GM10266 (cell line): ENCODE measurements at regions not wholly inside any gene's neighbourhood (a gene's known extent, or its start where the extent isn't known, plus 50 kb on each side); places are given as distances from the start of the nearest gene placed in this dataset.

ENCODE experiments used
- DNase-seq: peaks from one replicate; pipeline ENCODE4 v3.0.0; 2012; ENCODE audit errors: extremely low spot score
- CTCF ChIP-seq: IDR thresholded peaks from 2 replicates; pipeline ENCODE4 v1.5.1; 2012; ENCODE audit warnings: mild to moderate bottlenecking, low read depth; ENCODE audit not compliant: control insufficient read depth, insufficient read depth; ENCODE audit errors: missing control alignments

GRCh38 chr11:130551388-130551787, 102.9 kb downstream of the ADAMTS15 start:
- no peak for TF ChIP-seq CTCF
- DNase-seq = no peak

- DNase-seq = no peak
- TF ChIP-seq CTCF = no peak
Observed at GRCh38 chr11:130553306-130553705, 104.9 kb downstream of the ADAMTS15 start.

GRCh38 chr11:130554241-130555055, 106.0 kb downstream of the ADAMTS15 start:
- no peak for DNase-seq
- TF ChIP-seq CTCF = no peak

GRCh38 chr11:130555251-130555841, 106.9 kb downstream of the ADAMTS15 start:
- no peak for DNase-seq
- no peak for TF ChIP-seq CTCF

- no peak for TF ChIP-seq CTCF
- no peak for DNase-seq
Observed at GRCh38 chr11:130560000-130560780, 111.7 kb downstream of the ADAMTS15 start.

GRCh38 chr11:130560781-130561109, 112.3 kb downstream of the ADAMTS15 start:
- TF ChIP-seq CTCF = no peak
- no peak for DNase-seq
